GM12878 (cell line): ENCODE measurements at regions not wholly inside any gene's neighbourhood (a gene's known extent, or its start where the extent isn't known, plus 50 kb on each side); places are given as distances from the start of the nearest gene placed in this dataset.

Experiments used
- ATAC-seq: fragments of 200-7000 bp; cut with Tn5 transposase; 3 replicates; pipeline ENCODE4 v1.9.1; 2020; ENCODE audit warnings: mild to moderate bottlenecking, moderate library complexity
- BruUV-seq: library from RNA; stranded (reverse); fragments of 400-500 nt; replicated peaks from 2 replicates; lab custom pipeline; 2021; lab: Mats Ljungman, UMichigan
- CTCF ChIA-PET: fragments of 300-600 bp; sonication (Branson Sonifier 250); formaldehyde crosslinking; extraction: SDS; loops from one replicate; lab custom pipeline; 2021; ENCODE audit warnings: inconsistent platforms; lab: Yijun Ruan, JAX
- POLR2A ChIA-PET: fragments of 350-600 bp; formaldehyde crosslinking; extraction: SDS; loops from one replicate; lab custom pipeline; 2021; ENCODE audit warnings: inconsistent platforms; lab: Charles Lee
- RAD21 ChIA-PET: fragments of 300-600 bp; sonication (Branson Sonifier 250); formaldehyde crosslinking; loops from one replicate; lab custom pipeline; 2023; ENCODE audit warnings: antibody characterized with exemption; ENCODE audit not compliant: unreplicated experiment; lab: Charles Lee
- SMC1A ChIA-PET: fragments of 300-600 bp; sonication (Branson Sonifier 250); formaldehyde crosslinking; loops from one replicate; lab custom pipeline; 2023; ENCODE audit not compliant: unreplicated experiment, uncharacterized antibody; lab: Charles Lee
- DNase-seq: peaks from one replicate; pipeline ENCODE4 v3.0.0-alpha.2; 2011; ENCODE audit warnings: low read depth, low spot score
- FAIRE-seq: peaks from 3 replicates; lab custom pipeline; 2011; peaks lifted over from hg19 to GRCh38; lab: Jason Lieb, UNC
- H2AFZ ChIP-seq: 2 replicates; pipeline ENCODE4 v1.6.0; 2011; ENCODE audit warnings: low read depth, low read length, control low read depth; ENCODE audit not compliant: control insufficient read depth
- H3K27ac ChIP-seq: 2 replicates; pipeline ENCODE4 v1.5.1; 2011; ENCODE audit warnings: control low read depth; ENCODE audit not compliant: control insufficient read depth, insufficient read depth
- H3K27me3 ChIP-seq, 2 experiments: replicated peaks in 1 of 2; 2 replicates each; pipeline versions ENCODE4 v1.6.0 to v1.6.1; 2011; ENCODE audit warnings: low read length in 1 of 2; ENCODE audit not compliant: control insufficient read depth in 2 of 2, insufficient read depth in 2 of 2
- H3K36me3 ChIP-seq, 2 experiments: 2 replicates each; pipeline ENCODE4 v1.5.1; 2011; ENCODE audit warnings: low read length in 1 of 2; ENCODE audit not compliant: control insufficient read depth in 2 of 2, insufficient read depth in 2 of 2
- H3K4me1 ChIP-seq: 2 replicates; pipeline ENCODE4 v1.6.1; 2011; ENCODE audit warnings: mild to moderate bottlenecking, low read length, moderate library complexity, mixed read lengths; ENCODE audit not compliant: control insufficient read depth, insufficient read depth
- H3K4me2 ChIP-seq: 2 replicates; pipeline ENCODE4 v1.6.0; 2011; ENCODE audit warnings: control low read depth; ENCODE audit not compliant: control insufficient read depth, insufficient read depth
- H3K4me3 ChIP-seq: fragments of 200-600 bp; sonication (generic); 2 replicates; pipeline ENCODE4 v1.5.1; 2016
- H3K79me2 ChIP-seq: 2 replicates; pipeline ENCODE4 v1.6.0; 2011; ENCODE audit warnings: low read length; ENCODE audit not compliant: control insufficient read depth, insufficient read depth
- H3K9ac ChIP-seq: 2 replicates; pipeline ENCODE4 v1.8.0; 2011; ENCODE audit warnings: low read length, control low read depth, mixed read lengths; ENCODE audit not compliant: control insufficient read depth, insufficient read depth
- H3K9me3 ChIP-seq: replicated peaks from 3 replicates; pipeline ENCODE4 v1.5.1; 2011; ENCODE audit warnings: mild to moderate bottlenecking, low read length; ENCODE audit not compliant: control insufficient read depth, insufficient read depth
- H4K20me1 ChIP-seq: 2 replicates; pipeline ENCODE4 v1.6.0; 2011; ENCODE audit not compliant: control insufficient read depth, insufficient read depth
- ATF3 ChIP-seq: IDR thresholded peaks from 2 replicates; pipeline ENCODE4 v1.6.1; 2011; ENCODE audit warnings: low read depth, mild to moderate bottlenecking, low read length, moderate library complexity, borderline replicate concordance; ENCODE audit errors: extremely low read depth
- BCLAF1 ChIP-seq: fragments of 450-650 bp; IDR thresholded peaks from 2 replicates; pipeline ENCODE4 v1.6.1; 2017; ENCODE audit warnings: antibody characterized with exemption, mild to moderate bottlenecking, moderate library complexity
- CEBPB ChIP-seq, 2 experiments: fragments of 150-350 bp in 1 of 2; IDR thresholded peaks; 2 replicates each; pipeline ENCODE4 v1.6.1; 2012 to 2014; ENCODE audit warnings: low read depth in 2 of 2, low read length in 2 of 2, borderline replicate concordance in 1 of 2, inconsistent platforms in 1 of 2
- CREB1 ChIP-seq: IDR thresholded peaks from 2 replicates; pipeline ENCODE4 v1.6.1; 2012; ENCODE audit warnings: low read depth, mild to moderate bottlenecking, inconsistent platforms
- EGR1 ChIP-seq, 2 experiments: IDR thresholded peaks; 1 replicate in 1 of 2; 2 replicates in 1 of 2; pipeline ENCODE4 v1.6.1; 2011 to 2012; ENCODE audit warnings: low read depth in 2 of 2, low read length in 2 of 2, borderline replicate concordance in 1 of 2, mild to moderate bottlenecking in 1 of 2, moderate library complexity in 1 of 2
- HDAC2 ChIP-seq: fragments of 200-600 bp; sonication (generic); IDR thresholded peaks from 2 replicates; pipeline ENCODE4 v1.6.1; 2017
- IRF3 ChIP-seq: fragments of 450-650 bp; IDR thresholded peaks from 2 replicates; pipeline ENCODE4 v1.6.1; 2014; ENCODE audit warnings: mild to moderate bottlenecking
- RB1 ChIP-seq: fragments of 450-650 bp; formaldehyde crosslinking; IDR thresholded peaks from 2 replicates; pipeline ENCODE4 v1.6.1; 2017; ENCODE audit warnings: mild to moderate bottlenecking, borderline replicate concordance
- SREBF2 ChIP-seq: IDR thresholded peaks from 2 replicates; pipeline ENCODE4 v1.6.1; 2012; ENCODE audit warnings: mild to moderate bottlenecking, low read length
- TAF1 ChIP-seq: IDR thresholded peaks from 2 replicates; pipeline ENCODE4 v1.6.1; 2011; ENCODE audit warnings: mild to moderate bottlenecking, low read depth, low read length, borderline replicate concordance
- TBL1XR1 ChIP-seq: IDR thresholded peaks from 2 replicates; pipeline ENCODE4 v1.6.1; 2012; ENCODE audit warnings: low read depth, low read length, improper control_type of control experiment
- ZBTB33 ChIP-seq: fragments of 450-650 bp; IDR thresholded peaks from 2 replicates; pipeline ENCODE4 v1.6.1; 2017; ENCODE audit warnings: mild to moderate bottlenecking
- WGBS: methylation state at CpG from one replicate; pipeline ENCODE4 v1.1.6; 2016; ENCODE audit warnings: low lambda C conversion rate; ENCODE audit not compliant: insufficient replicate concordance, insufficient coverage; ENCODE audit errors: missing lambda C conversion rate; 5-methylcytosine and 5-hydroxymethylcytosine counted together
- in situ Hi-C: fragments of 300-500 bp; cut with MboI; formaldehyde crosslinking; loops from 9 replicates; pipeline ENCODE4 v1.14.3; 2018; ENCODE audit warnings: mixed read lengths
- intact Hi-C: fragments of 100-400 bp; cut with micrococcal nuclease; formaldehyde crosslinking; loops from one replicate; pipeline ENCODE4 v1.14.2; 2022; ENCODE audit not compliant: unreplicated experiment

DNA sequence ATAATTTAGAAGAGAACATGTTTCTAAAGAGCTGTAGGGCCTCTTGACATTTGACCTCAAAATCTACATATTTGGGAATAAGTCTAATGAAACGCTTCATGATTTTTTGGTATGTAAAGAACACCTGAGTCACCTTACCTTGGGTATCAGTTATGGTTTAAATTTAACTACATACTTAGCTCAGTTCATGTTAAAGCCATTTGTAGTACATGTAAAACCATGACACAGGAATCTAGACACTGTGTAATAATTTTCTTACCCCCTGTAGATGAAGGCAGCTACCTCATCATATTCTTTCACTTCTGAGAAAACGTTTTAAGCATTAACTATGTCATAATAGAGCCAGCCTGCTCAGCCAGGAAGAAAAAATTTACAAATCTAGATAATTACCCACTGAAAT lies 105.8 kb upstream of the CPNE8 start:
- Histone ChIP-seq H3K9me3 (no peaks in the 10 kb centered on the region), H3K4me3 (no peak overlapping the region), H3K27me3 (no peaks in the 10 kb centered on the region), H3K4me2 (no peak overlapping the region), H3K4me1 (no peaks in the 10 kb centered on the region), H3K27ac (no peak overlapping the region), H2AFZ (no peak overlapping the region), H4K20me1 (no peaks in the 10 kb centered on the region), H3K36me3 (no peaks in the 10 kb centered on the region), H3K9ac (no peak overlapping the region), H3K79me2 (no peaks in the 10 kb centered on the region)
- ChIA-PET RAD21 (no interaction called here), POLR2A (no interaction called here), SMC1A (interaction anchor here (0.8 to 1.0 kb wide), 2 partner anchors 19 to 22 kb away, joined by 3 read pairs; no protein-coding TSS in a partner anchor), CTCF (interaction anchor here (0.9 kb wide), 1 partner anchor 91 kb away, joined by 4 read pairs; no protein-coding TSS in a partner anchor)
- 19% methylated on average over 2 of the region's 2 CpGs for WGBS
- DNase-seq (no peak), FAIRE-seq (no peak), ATAC-seq (no peak)
- BruUV-seq = no TSS peak
- intact Hi-C loops (no loop called here), in situ Hi-C loops (no loop called here)
- TF ChIP-seq CEBPB (IDR thresholded peaks at IDR 0.05; ENCODE audit: borderline replicate concordance in 1 of 2, low read depth in 2 of 2, low read length in 2 of 2) (no peak), HDAC2 (no peak), CREB1 (no peak), SREBF2 (no peak)

GRCh38 chr12:39010406-39010805 lies 105.0 kb upstream of the CPNE8 start:
- no peak overlapping the region for H3K27ac ChIP-seq
- SMC1A ChIA-PET = no interaction called here
- POLR2A ChIA-PET = interaction anchor here (0.6 kb wide), 1 partner anchor 33 kb away, joined by 3 read pairs; no protein-coding TSS in a partner anchor
- ATAC-seq = no peak
- WGBS = 0% methylated on average over 1 of the region's 1 CpG
- H2AFZ ChIP-seq = no peak overlapping the region
- no peaks in the 10 kb centered on the region for H3K79me2 ChIP-seq
- H3K36me3 ChIP-seq = no peaks in the 10 kb centered on the region
- H3K9ac ChIP-seq = no peak overlapping the region
- no peak overlapping the region for H3K4me3 ChIP-seq
- TF ChIP-seq BCLAF1 (no peak), EGR1 (IDR thresholded peaks at IDR 0.05; ENCODE audit: borderline replicate concordance in 1 of 2, low read depth in 2 of 2, low read length in 2 of 2) (no peak), TBL1XR1 (no peak), ATF3 (no peak), TAF1 (no peak), IRF3 (no peak), ZBTB33 (no peak), RB1 (no peak)
- TF ChIP-seq, all 136 proteins: peak for 0
- Histone ChIP-seq H3K27me3 (no peaks in the 10 kb centered on the region), H3K4me1 (no peaks in the 10 kb centered on the region), H3K9me3 (no peaks in the 10 kb centered on the region), H3K4me2 (no peak overlapping the region), H4K20me1 (no peaks in the 10 kb centered on the region)
- in situ Hi-C loops (no loop called here), intact Hi-C loops (no loop called here)
- ChIA-PET RAD21 (no interaction called here), CTCF (interaction anchor here (0.7 to 0.9 kb wide), 2 partner anchors 92 to 421 kb away, joined by 4 read pairs; no protein-coding TSS in a partner anchor)
- FAIRE-seq (no peak), DNase-seq (no peak)
- BruUV-seq = no TSS peak
